ENCODE measurements at regions not wholly inside any gene's neighbourhood (a gene's known extent, or its start where the extent isn't known, plus 50 kb on each side); places are given as distances from the start of the nearest gene placed in this dataset.

DNA sequence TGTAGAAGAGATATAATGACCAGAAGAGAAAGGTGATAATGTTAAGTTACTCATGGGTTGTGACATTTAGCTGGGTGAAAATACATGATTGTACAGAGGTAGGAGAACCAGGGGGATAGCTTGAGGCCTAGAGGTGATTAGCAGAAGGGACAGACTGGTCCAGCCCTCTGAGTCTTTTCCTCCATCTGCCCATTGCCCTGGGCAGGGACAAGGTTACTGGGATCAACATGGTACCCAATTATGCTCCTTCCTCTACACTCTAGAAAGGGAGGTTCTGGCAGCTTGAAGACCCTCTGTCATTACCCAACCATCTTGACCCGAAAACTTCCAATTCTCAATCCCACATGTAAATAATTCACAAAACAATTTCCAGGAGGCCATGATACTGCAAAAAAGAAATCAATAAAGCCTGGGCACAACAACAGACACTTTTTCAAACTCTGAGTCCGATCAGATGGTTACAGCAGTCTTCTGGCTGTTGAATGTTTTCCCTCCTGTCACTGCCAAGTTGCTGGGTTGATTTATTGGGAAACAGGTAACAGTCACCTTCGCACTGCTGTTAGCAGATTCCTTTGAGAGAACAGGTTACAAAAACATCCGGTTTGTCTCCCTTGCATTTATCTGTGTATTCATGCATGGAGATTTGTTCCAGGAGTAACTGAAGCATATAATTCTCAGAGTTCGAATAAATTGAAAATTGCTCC, 239.1 kb upstream of the HTR2A start:
- TF ChIP-seq EP300 (IDR thresholded peaks at IDR 0.05) (no peak), POLR2A (IDR thresholded peaks at IDR 0.05; ENCODE audit: low read depth) (no peak)
- TF ChIP-seq, protein P1, sequence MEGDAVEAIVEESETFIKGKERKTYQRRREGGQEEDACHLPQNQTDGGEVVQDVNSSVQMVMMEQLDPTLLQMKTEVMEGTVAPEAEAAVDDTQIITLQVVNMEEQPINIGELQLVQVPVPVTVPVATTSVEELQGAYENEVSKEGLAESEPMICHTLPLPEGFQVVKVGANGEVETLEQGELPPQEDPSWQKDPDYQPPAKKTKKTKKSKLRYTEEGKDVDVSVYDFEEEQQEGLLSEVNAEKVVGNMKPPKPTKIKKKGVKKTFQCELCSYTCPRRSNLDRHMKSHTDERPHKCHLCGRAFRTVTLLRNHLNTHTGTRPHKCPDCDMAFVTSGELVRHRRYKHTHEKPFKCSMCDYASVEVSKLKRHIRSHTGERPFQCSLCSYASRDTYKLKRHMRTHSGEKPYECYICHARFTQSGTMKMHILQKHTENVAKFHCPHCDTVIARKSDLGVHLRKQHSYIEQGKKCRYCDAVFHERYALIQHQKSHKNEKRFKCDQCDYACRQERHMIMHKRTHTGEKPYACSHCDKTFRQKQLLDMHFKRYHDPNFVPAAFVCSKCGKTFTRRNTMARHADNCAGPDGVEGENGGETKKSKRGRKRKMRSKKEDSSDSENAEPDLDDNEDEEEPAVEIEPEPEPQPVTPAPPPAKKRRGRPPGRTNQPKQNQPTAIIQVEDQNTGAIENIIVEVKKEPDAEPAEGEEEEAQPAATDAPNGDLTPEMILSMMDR (IDR thresholded peaks at IDR 0.05): no peak

Measured in esophagus muscularis mucosa (tissue), 4 donors.